ENCODE measurements at regions not wholly inside any gene's neighbourhood (a gene's known extent, or its start where the extent isn't known, plus 50 kb on each side); places are given as distances from the start of the nearest gene placed in this dataset.

DNA sequence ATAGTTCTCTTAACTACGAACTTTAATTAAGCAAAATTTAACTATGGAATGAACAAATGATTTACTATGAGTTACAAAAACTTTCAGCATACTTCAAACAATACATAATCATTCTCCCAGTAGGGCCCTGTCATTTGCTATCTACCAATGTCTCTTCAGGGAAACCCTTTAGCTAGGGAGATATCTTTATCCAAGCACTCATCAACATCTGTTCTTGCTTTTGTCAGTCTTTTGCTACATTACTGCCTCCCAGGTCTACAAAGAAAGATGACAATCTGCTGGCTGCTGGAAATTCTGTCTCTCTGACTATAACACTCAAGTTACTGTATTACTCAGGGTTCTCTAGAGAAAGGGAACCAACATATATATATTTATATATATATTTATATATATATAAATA, 1626.3 kb upstream of the CELF4 start:
- TF ChIP-seq, protein P1, sequence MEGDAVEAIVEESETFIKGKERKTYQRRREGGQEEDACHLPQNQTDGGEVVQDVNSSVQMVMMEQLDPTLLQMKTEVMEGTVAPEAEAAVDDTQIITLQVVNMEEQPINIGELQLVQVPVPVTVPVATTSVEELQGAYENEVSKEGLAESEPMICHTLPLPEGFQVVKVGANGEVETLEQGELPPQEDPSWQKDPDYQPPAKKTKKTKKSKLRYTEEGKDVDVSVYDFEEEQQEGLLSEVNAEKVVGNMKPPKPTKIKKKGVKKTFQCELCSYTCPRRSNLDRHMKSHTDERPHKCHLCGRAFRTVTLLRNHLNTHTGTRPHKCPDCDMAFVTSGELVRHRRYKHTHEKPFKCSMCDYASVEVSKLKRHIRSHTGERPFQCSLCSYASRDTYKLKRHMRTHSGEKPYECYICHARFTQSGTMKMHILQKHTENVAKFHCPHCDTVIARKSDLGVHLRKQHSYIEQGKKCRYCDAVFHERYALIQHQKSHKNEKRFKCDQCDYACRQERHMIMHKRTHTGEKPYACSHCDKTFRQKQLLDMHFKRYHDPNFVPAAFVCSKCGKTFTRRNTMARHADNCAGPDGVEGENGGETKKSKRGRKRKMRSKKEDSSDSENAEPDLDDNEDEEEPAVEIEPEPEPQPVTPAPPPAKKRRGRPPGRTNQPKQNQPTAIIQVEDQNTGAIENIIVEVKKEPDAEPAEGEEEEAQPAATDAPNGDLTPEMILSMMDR (IDR thresholded peaks at IDR 0.05), result no peak
- TF ChIP-seq POLR2A (IDR thresholded peaks at IDR 0.05) (no peak), EP300 (IDR thresholded peaks at IDR 0.05) (no peak)

All from ovary (tissue), 3 donors.